HCT116 (cell line): ENCODE measurements at regions not wholly inside any gene's neighbourhood (a gene's known extent, or its start where the extent isn't known, plus 50 kb on each side); places are given as distances from the start of the nearest gene placed in this dataset.

Experiments
- CTCF ChIP-seq, 3 experiments: fragments of 200-600 bp in 1 of 3; sonication (generic) in 1 of 3; IDR thresholded peaks in 2 of 3; conservative IDR thresholded peaks in 1 of 3; 2 replicates each; pipeline ENCODE4 v1.5.1; 2012 to 2017; ENCODE audit warnings: low read depth in 2 of 3, low read length in 2 of 3, antibody characterized with exemption in 1 of 3, borderline replicate concordance in 1 of 3, control low read depth in 1 of 3, mild to moderate bottlenecking in 1 of 3, mixed read lengths in 1 of 3, mixed run types in 1 of 3, moderate library complexity in 1 of 3; ENCODE audit not compliant: insufficient read depth in 1 of 3
- ELF1 ChIP-seq: IDR thresholded peaks from 2 replicates; pipeline ENCODE4 v1.6.1; 2012; ENCODE audit warnings: low read depth, borderline replicate concordance
- EZH2 ChIP-seq: fragments of 200-600 bp; sonication (generic); IDR thresholded peaks from 2 replicates; pipeline ENCODE4 v1.6.1; 2017; ENCODE audit warnings: antibody characterized with exemption, mixed run types
- POLR2A ChIP-seq: IDR thresholded peaks from 2 replicates; pipeline ENCODE4 v1.7.0; 2011; ENCODE audit warnings: borderline replicate concordance; ENCODE audit not compliant: insufficient read depth, insufficient read length; ENCODE audit errors: extremely low read depth
- POLR2AphosphoS5 ChIP-seq: IDR thresholded peaks from 2 replicates; pipeline ENCODE4 v1.6.1; 2011; ENCODE audit warnings: mild to moderate bottlenecking, low read depth, low read length, moderate library complexity
- RAD21 ChIP-seq: IDR thresholded peaks from 2 replicates; pipeline ENCODE4 v1.6.1; 2012; ENCODE audit warnings: low read depth, mild to moderate bottlenecking
- SP1 ChIP-seq: IDR thresholded peaks from 2 replicates; pipeline ENCODE4 v1.6.1; 2012; ENCODE audit warnings: low read depth
- SRF ChIP-seq: IDR thresholded peaks from 2 replicates; pipeline ENCODE4 v1.6.1; 2012; ENCODE audit warnings: low read depth
- ZFX ChIP-seq: fragments of 450-650 bp; IDR thresholded peaks from 2 replicates; pipeline ENCODE4 v1.6.1; 2017
- TF ChIP-seq, protein P1 (sequence below): IDR thresholded peaks from 2 replicates; pipeline ENCODE4 v1.6.1; 2012

- TF ChIP-seq RAD21 (no peak), SRF (no peak), EZH2 (no peak), POLR2AphosphoS5 (no peak), CTCF (IDR thresholded peaks at IDR 0.05 in 2 of 3, conservative IDR thresholded peaks at IDR 0.05 in 1 of 3; ENCODE audit: borderline replicate concordance in 1 of 3, insufficient read depth in 1 of 3, low read depth in 2 of 3, low read length in 2 of 3) (no peak), ZFX (no peak), POLR2A (no peak), SP1 (no peak), ELF1 (no peak)
- TF ChIP-seq, protein P1, sequence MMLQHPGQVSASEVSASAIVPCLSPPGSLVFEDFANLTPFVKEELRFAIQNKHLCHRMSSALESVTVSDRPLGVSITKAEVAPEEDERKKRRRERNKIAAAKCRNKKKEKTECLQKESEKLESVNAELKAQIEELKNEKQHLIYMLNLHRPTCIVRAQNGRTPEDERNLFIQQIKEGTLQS, result no peak
Measured at GRCh38 chr3:38907426-38907825, 91.4 kb upstream of the SCN10A start.
